WI38 (cell line): ENCODE measurements at regions not wholly inside any gene's neighbourhood (a gene's known extent, or its start where the extent isn't known, plus 50 kb on each side); places are given as distances from the start of the nearest gene placed in this dataset.

Experiments
- H3K4me3 ChIP-seq: 2 replicates; pipeline ENCODE4 v1.5.1; 2011; ENCODE audit warnings: low read depth, mild to moderate bottlenecking, control low read depth, low read length
- TF ChIP-seq, protein P1 (sequence below): IDR thresholded peaks from 2 replicates; pipeline ENCODE4 v1.5.1; 2012; ENCODE audit warnings: low read depth, mild to moderate bottlenecking, control low read depth, low read length

DNA sequence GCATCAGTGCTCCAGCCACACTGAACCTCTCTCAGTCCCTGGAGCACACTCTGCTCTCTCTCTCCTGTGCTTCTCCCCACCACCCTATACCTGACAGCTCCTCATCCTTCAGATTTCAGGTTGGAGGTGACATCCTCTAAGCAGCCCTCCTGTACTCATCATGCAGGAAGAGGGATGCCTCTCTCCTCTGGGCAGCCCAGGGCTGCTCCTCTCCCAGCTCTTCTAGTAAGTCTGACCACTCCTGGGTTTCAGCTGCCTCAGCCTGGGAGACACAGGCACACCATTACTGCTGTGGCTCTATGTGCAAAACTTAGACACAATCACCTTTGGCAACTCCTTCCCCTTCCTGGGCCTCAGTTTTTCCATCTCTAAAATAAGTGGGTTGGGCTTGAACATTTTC, 232.4 kb upstream of the BRINP1 start:
- TF ChIP-seq, protein P1, sequence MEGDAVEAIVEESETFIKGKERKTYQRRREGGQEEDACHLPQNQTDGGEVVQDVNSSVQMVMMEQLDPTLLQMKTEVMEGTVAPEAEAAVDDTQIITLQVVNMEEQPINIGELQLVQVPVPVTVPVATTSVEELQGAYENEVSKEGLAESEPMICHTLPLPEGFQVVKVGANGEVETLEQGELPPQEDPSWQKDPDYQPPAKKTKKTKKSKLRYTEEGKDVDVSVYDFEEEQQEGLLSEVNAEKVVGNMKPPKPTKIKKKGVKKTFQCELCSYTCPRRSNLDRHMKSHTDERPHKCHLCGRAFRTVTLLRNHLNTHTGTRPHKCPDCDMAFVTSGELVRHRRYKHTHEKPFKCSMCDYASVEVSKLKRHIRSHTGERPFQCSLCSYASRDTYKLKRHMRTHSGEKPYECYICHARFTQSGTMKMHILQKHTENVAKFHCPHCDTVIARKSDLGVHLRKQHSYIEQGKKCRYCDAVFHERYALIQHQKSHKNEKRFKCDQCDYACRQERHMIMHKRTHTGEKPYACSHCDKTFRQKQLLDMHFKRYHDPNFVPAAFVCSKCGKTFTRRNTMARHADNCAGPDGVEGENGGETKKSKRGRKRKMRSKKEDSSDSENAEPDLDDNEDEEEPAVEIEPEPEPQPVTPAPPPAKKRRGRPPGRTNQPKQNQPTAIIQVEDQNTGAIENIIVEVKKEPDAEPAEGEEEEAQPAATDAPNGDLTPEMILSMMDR, result no peak
- H3K4me3 ChIP-seq, result no peak overlapping the region

DNA sequence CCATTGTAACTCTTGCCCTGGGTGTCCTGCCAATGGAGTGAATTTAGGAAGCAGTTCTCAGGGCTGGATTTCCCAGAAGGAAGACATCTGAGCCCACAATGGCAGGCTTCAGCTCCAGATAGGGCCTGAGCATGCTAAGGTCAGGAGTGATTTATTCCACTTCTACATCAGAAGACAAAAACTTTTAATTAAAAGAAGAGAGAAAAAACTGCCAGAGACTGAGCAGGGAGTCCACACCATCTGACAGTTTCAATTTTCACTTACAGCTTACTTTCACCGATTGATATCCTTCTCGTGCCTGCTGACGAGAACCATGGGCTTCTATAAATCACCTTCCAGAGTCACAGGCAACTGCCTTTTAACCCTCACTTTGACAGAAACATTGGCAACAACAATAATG, 228.3 kb upstream of the BRINP1 start:
- TF ChIP-seq, protein P1, result no peak
- no peak overlapping the region for H3K4me3 ChIP-seq

DNA sequence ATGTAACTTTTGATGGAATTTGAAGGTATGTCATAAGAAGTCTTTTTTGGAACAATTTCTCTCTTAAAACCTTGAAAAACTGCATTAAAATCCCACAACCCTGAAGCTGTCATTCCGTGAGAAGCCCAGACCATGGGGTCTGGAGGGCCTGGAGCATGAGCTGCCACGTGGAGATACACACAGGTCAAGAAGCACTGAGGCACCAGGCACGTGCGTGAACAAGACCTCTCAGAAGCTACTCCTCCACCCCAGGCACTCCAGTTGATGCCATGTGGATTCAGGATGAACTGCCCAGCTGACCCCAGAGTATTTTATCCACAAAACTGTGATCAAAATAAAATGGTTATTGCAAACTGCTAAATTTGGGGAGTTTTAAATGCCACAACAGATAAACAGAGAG, 227.5 kb upstream of the BRINP1 start:
- TF ChIP-seq, protein P1, result no peak
- no peak overlapping the region for H3K4me3 ChIP-seq

DNA sequence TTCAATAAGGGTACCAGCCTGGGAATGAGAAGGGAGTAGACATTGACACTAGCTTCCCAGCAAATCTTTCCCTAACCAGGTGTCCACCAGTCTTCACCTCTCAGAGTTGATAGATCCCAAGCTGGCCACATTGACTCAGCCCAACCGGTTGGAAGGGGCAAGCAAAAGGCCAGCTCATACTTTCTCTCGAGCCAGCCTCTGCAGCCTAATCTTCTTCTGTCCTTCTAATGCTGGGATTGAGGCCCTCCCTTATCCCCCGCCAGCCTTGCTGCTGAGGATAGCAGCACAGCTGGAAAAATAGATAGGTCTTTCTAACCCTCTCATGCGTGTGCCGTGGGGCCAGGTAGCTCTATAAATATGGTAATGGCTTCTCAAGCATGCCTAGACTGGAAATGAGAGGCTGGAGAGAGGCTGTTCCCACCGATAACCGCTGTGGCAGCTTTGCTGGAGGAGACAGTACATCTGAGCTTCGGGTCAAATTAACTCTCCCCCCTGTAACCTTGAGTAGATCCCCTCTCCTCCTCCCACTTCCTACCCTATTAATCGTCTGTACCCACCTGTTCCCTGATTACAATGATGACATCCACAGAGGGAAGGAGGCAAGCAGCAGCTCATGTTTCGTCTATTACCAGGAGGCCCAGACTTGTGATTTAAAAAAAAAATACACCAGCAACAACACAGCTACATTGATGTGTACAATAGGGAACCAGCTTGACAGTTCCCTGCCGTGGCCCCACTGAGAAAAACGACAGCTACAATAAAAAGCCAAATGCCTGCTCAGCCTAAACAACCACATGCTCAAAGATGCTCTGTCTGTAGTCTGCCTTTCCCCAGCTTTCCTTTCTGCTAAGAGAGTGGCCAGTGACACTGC, 219.9 kb upstream of the BRINP1 start:
- no peak overlapping the region for H3K4me3 ChIP-seq
- TF ChIP-seq, protein P1, result no peak

DNA sequence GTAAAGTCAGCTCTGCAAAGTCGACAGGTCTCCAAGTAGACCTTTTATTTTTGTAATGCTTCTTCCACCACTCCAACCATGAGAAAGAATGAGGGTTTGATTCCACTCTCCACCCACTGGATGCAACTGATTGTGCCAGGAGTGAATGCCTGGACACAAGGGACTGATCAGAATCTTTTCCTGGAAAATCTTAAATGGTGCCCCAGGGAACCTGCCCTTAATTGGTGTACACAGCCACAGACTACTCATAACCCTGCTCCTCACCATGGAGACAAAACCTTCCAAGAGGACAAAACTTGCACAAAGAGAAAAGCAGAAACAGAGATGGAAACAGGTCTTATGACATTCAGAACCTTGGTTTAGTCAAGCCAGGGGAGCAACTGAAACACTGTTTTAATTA, 208.6 kb upstream of the BRINP1 start:
- TF ChIP-seq, protein P1, result no peak
- no peak overlapping the region for H3K4me3 ChIP-seq

DNA sequence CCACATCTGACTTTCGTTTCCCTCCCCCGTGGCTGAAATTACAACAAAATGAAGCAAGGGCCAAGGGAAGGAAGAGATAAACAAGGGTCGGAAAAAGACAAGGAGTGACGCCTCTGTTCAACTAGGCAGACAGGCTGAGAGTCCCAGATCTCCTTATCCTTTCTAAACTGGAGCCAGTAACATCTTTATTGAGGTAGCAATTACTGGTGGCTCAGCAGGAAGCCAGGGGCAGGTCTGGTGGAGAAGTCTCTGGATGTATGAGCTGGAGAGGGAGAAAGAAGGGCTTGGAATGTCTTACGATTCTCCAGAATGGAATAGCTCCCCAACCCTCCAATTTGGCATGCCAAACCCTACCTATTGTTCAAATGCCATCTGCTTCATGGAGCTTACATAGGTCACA, 190.8 kb upstream of the BRINP1 start:
- TF ChIP-seq, protein P1, result no peak
- H3K4me3 ChIP-seq, result no peak overlapping the region

DNA sequence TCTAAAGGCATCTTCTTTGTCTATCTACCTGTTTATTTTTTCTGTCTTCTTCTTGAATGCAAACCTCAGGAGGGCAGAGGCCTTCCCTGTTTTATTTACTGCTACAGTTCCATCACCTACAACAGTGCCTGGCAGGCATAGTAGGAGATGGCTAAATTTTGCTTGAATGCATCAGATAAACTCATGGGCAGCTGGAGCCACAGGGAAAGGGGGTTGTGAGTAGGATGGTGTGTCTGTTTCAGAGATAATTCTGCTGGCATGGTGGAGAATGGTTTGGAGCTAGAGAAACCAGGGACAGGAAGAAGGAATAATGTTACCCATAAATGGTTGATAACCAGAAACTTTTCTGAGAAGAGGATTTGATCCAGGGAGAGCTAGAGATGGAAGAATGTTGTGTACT, 189.8 kb upstream of the BRINP1 start:
- H3K4me3 ChIP-seq, result no peak overlapping the region
- TF ChIP-seq, protein P1, result no peak
